ENCODE measurements at regions not wholly inside any gene's neighbourhood (a gene's known extent, or its start where the extent isn't known, plus 50 kb on each side); places are given as distances from the start of the nearest gene placed in this dataset.

- no peaks in the 10 kb centered on the region for H3K9me3 ChIP-seq (ENCODE audit: low read depth)
- H3K4me2 ChIP-seq, result no peak overlapping the region
- H3F3A ChIP-seq (ENCODE audit: low read depth), result no peaks in the 10 kb centered on the region
- H3K4me3 ChIP-seq, result no peak overlapping the region
- no peak for DNase-seq (ENCODE audit: low spot score)
- no peak overlapping the region for H2AFZ ChIP-seq (replicated peaks)
- no peaks in the 10 kb centered on the region for H3K36me3 ChIP-seq
- no peaks in the 10 kb centered on the region for H3K27me3 ChIP-seq
- no peak overlapping the region for H3K4me3 Mint-ChIP-seq
- H3K9me3 Mint-ChIP-seq, result peaks cover 18% of the 10 kb centered on the region
- H3K9ac ChIP-seq, result no peak overlapping the region
- no peaks in the 10 kb centered on the region for H3K4me1 ChIP-seq
- H3K79me2 ChIP-seq (ENCODE audit: low read depth), result no peaks in the 10 kb centered on the region
- H3K27me3 Mint-ChIP-seq (ENCODE audit: insufficient read depth, low read depth), result peaks cover 3% of the 10 kb centered on the region
- peaks cover 12% of the 10 kb centered on the region for H3K4me1 Mint-ChIP-seq
- H3K36me3 Mint-ChIP-seq, result no peaks in the 10 kb centered on the region
- no peak for TF ChIP-seq CTCF (IDR thresholded peaks at IDR 0.05)
- no peak for TF ChIP-seq EZH2 (IDR thresholded peaks at IDR 0.05)
- TF ChIP-seq EZH2phosphoT487 (IDR thresholded peaks at IDR 0.05), result no peak
- no peak overlapping the region for H3K27ac Mint-ChIP-seq
- H4K20me1 ChIP-seq (ENCODE audit: low read depth), result no peaks in the 10 kb centered on the region
- no peak overlapping the region for H3K27ac ChIP-seq
These were observed 299.7 kb downstream of the BCAT1 start for GRCh38 chr12:24649209-24649608.

GRCh38 chr12:24645254-24645653 is 303.6 kb downstream of the BCAT1 start:
- Histone ChIP-seq H2AFZ (replicated peaks) (no peak overlapping the region), H3K79me2 (ENCODE audit: low read depth) (no peaks in the 10 kb centered on the region), H3K9ac (no peak overlapping the region), H4K20me1 (ENCODE audit: low read depth) (no peaks in the 10 kb centered on the region), H3F3A (ENCODE audit: low read depth) (no peaks in the 10 kb centered on the region), H3K4me1 (no peaks in the 10 kb centered on the region), H3K36me3 (no peaks in the 10 kb centered on the region), H3K9me3 (ENCODE audit: low read depth) (no peaks in the 10 kb centered on the region), H3K4me3 (no peak overlapping the region), H3K27me3 (no peaks in the 10 kb centered on the region), H3K27ac (no peak overlapping the region), H3K4me2 (no peak overlapping the region)
- Mint-ChIP-seq H3K27ac (no peak overlapping the region), H3K4me1 (peaks cover 19% of the 10 kb centered on the region), H3K9me3 (peaks cover 3% of the 10 kb centered on the region), H3K27me3 (ENCODE audit: insufficient read depth, low read depth) (no peaks in the 10 kb centered on the region), H3K4me3 (no peak overlapping the region), H3K36me3 (no peaks in the 10 kb centered on the region)
- TF ChIP-seq EZH2phosphoT487 (IDR thresholded peaks at IDR 0.05), result no peak
- no peak for TF ChIP-seq CTCF (IDR thresholded peaks at IDR 0.05)
- no peak for TF ChIP-seq EZH2 (IDR thresholded peaks at IDR 0.05)
- no peak for DNase-seq (ENCODE audit: low spot score)

GRCh38 chr12:24643120-24644119 is 305.5 kb downstream of the BCAT1 start:
- Mint-ChIP-seq H3K27me3 (ENCODE audit: insufficient read depth, low read depth) (no peaks in the 10 kb centered on the region), H3K27ac (no peak overlapping the region)

More at GRCh38 chr12:24643120-24644119, 305.5 kb downstream of the BCAT1 start:
- peaks cover 19% of the 10 kb centered on the region for H3K4me1 Mint-ChIP-seq
- H3K4me1 ChIP-seq, result no peaks in the 10 kb centered on the region
- H2AFZ ChIP-seq (replicated peaks), result no peak overlapping the region
- no peaks in the 10 kb centered on the region for H3K27me3 ChIP-seq
- H3K4me2 ChIP-seq, result no peak overlapping the region
- no peak for DNase-seq (ENCODE audit: low spot score)
- no peaks in the 10 kb centered on the region for H4K20me1 ChIP-seq (ENCODE audit: low read depth)
- no peaks in the 10 kb centered on the region for H3K36me3 Mint-ChIP-seq
- H3K9me3 Mint-ChIP-seq, result peaks cover 3% of the 10 kb centered on the region
- TF ChIP-seq CTCF (IDR thresholded peaks at IDR 0.05), result no peak
- no peak for TF ChIP-seq EZH2phosphoT487 (IDR thresholded peaks at IDR 0.05)
- no peak for TF ChIP-seq EZH2 (IDR thresholded peaks at IDR 0.05)
- H3K9me3 ChIP-seq (ENCODE audit: low read depth), result no peaks in the 10 kb centered on the region
- H3K4me3 ChIP-seq, result no peak overlapping the region
- no peak overlapping the region for H3K9ac ChIP-seq
- H3F3A ChIP-seq (ENCODE audit: low read depth), result no peaks in the 10 kb centered on the region
- H3K27ac ChIP-seq, result no peak overlapping the region
- no peaks in the 10 kb centered on the region for H3K79me2 ChIP-seq (ENCODE audit: low read depth)
- H3K36me3 ChIP-seq, result no peaks in the 10 kb centered on the region
- no peak overlapping the region for H3K4me3 Mint-ChIP-seq

All from neural progenitor cell (in vitro differentiated cells).